GM18519 (cell line): ENCODE measurements at regions not wholly inside any gene's neighbourhood (a gene's known extent, or its start where the extent isn't known, plus 50 kb on each side); places are given as distances from the start of the nearest gene placed in this dataset.

Experiments used
- ATAC-seq: cut with Tn5 transposase; IDR thresholded peaks from one replicate; pipeline ENCODE4 v1.9.1; 2021; ENCODE audit warnings: mild to moderate bottlenecking, moderate library complexity; ENCODE audit not compliant: unreplicated experiment, low FRiP score

GRCh38 chr18:64919971-64920570, 771.2 kb upstream of the LINC00305 start:
- ATAC-seq = no peak

- ATAC-seq = no peak
Observed at GRCh38 chr18:64918851-64919250, 770.0 kb upstream of the LINC00305 start.

GRCh38 chr18:64893349-64893748, 744.5 kb upstream of the LINC00305 start:
- no peak for ATAC-seq

- ATAC-seq = no peak
Observed at GRCh38 chr18:64888956-64889355, 740.1 kb upstream of the LINC00305 start.

GRCh38 chr18:64886995-64887394, 738.1 kb upstream of the LINC00305 start:
- ATAC-seq = no peak

- ATAC-seq = no peak
Observed at GRCh38 chr18:64882896-64883295, 734.0 kb upstream of the LINC00305 start.

- no peak for ATAC-seq
Observed at GRCh38 chr18:64876833-64877232, 727.9 kb upstream of the LINC00305 start.

GRCh38 chr18:64872710-64873458, 724.0 kb upstream of the LINC00305 start:
- no peak for ATAC-seq

- ATAC-seq = no peak
Observed at GRCh38 chr18:64854112-64854511, 705.2 kb upstream of the LINC00305 start.

GRCh38 chr18:64852281-64852680, 703.4 kb upstream of the LINC00305 start:
- no peak for ATAC-seq

- ATAC-seq = no peak
Observed at GRCh38 chr18:64851726-64852125, 702.8 kb upstream of the LINC00305 start.

GRCh38 chr18:64850791-64851190, 701.9 kb upstream of the LINC00305 start:
- no peak for ATAC-seq

- no peak for ATAC-seq
Observed at GRCh38 chr18:64840911-64841701, 692.2 kb upstream of the LINC00305 start.

- ATAC-seq = no peak
Observed at GRCh38 chr18:64810354-64810753, 661.5 kb upstream of the LINC00305 start.

GRCh38 chr18:64809801-64810200, 660.9 kb upstream of the LINC00305 start:
- no peak for ATAC-seq

GRCh38 chr18:64807560-64807959, 658.7 kb upstream of the LINC00305 start:
- ATAC-seq = no peak

GRCh38 chr18:64806691-64807090, 657.8 kb upstream of the LINC00305 start:
- ATAC-seq = no peak

- ATAC-seq = no peak
Observed at GRCh38 chr18:64806232-64806631, 657.3 kb upstream of the LINC00305 start.

GRCh38 chr18:64803471-64803870, 654.6 kb upstream of the LINC00305 start:
- ATAC-seq = no peak

- ATAC-seq = no peak
Observed at GRCh38 chr18:64800151-64800550, 651.3 kb upstream of the LINC00305 start.

GRCh38 chr18:64799376-64799775, 650.5 kb upstream of the LINC00305 start:
- ATAC-seq = no peak
